Heart right ventricle (tissue), 16 donors: ENCODE measurements at regions not wholly inside any gene's neighbourhood (a gene's known extent, or its start where the extent isn't known, plus 50 kb on each side); places are given as distances from the start of the nearest gene placed in this dataset.

Source experiments
- ATAC-seq, 8 donors: fragments of 200-7000 bp; cut with Tn5 transposase; one replicate each; pipeline ENCODE4 v1.9.1; 2020; ENCODE audit warnings: mild to moderate bottlenecking in 8 of 8, moderate library complexity in 8 of 8, moderate number of reproducible peaks in 1 of 8
- DNase-seq, 2 donors: peaks; one replicate each; pipeline ENCODE4 v3.0.0-alpha.2; 2020
- H3K27ac ChIP-seq, 10 donors: fragments of 200-600 bp; sonication (generic) in 2 of 10; one replicate each; pipeline versions ENCODE4 v1.5.0 to v1.8.0; 2020 to 2022; ENCODE audit warnings: mild to moderate bottlenecking in 3 of 10
- H3K27me3 ChIP-seq, 7 donors: fragments of 200-600 bp; one replicate each; pipeline ENCODE4 v1.8.0; 2021 to 2022; ENCODE audit warnings: mild to moderate bottlenecking in 2 of 7
- H3K36me3 ChIP-seq, 9 donors: fragments of 200-600 bp; sonication (generic) in 1 of 9; one replicate each; pipeline versions ENCODE4 v1.5.0 to v1.8.0; 2020 to 2022; ENCODE audit warnings: mild to moderate bottlenecking in 2 of 9
- H3K4me1 ChIP-seq, 9 donors: fragments of 200-600 bp; sonication (generic) in 1 of 9; one replicate each; pipeline versions ENCODE4 v1.5.0 to v1.8.0; 2020 to 2022; ENCODE audit warnings: mild to moderate bottlenecking in 4 of 9
- H3K4me3 ChIP-seq, 10 donors: fragments of 200-600 bp; sonication (generic) in 2 of 10; one replicate each; pipeline versions ENCODE4 v1.5.0 to v1.8.0; 2020 to 2022; ENCODE audit warnings: mild to moderate bottlenecking in 7 of 10, moderate library complexity in 2 of 10
- H3K9me3 ChIP-seq, 11 donors: fragments of 200-600 bp in 10 of 11; sonication (generic) in 2 of 11; one replicate each; pipeline versions ENCODE4 v1.5.0 to v1.8.0; 2013 to 2022; ENCODE audit warnings: mild to moderate bottlenecking in 2 of 11, control low read depth in 1 of 11, moderate library complexity in 1 of 11
- WGBS, 2 donors: extraction: QIAGEN DNeasy Blood & Tissue Kit; methylation state at CpG; one replicate each; pipeline ENCODE4 v1.1.7; 2013; ENCODE audit warnings: inconsistent platforms in 1 of 2; 5-methylcytosine and 5-hydroxymethylcytosine counted together
- intact Hi-C, 10 donors: fragments of 100-400 bp; cut with DNase I; formaldehyde crosslinking; loops; one replicate each; pipeline versions ENCODE4 v1.11.1 to v1.14.2; 2022
- TF ChIP-seq, protein P1 (sequence below), 9 donors: fragments of 200-600 bp; sonication (generic) in 2 of 9; IDR thresholded peaks; one replicate each; pipeline versions ENCODE4 v1.5.0 to v1.8.0; 2021 to 2022; ENCODE audit warnings: antibody characterized with exemption in 9 of 9, mild to moderate bottlenecking in 5 of 9, moderate library complexity in 1 of 9
- donor health status: Arrhythmogenic right ventricular cardiomyopathy.
- donor health status: ischemic (EF 13 %, LVEDD 7.1; RV severe dilation, severe dysfunction).
- donor health status: healthy with polysubstance abuse.
- donor health status: DM: no; HTN: yes; CAD: no.
- donor health status: DM: no; HTN: no; CAD: no.
- donor health status: ischemic (EF 25% LVEDD 6.9; RV normal size, moderate dysfunction).
- donor health status: ischemic (EF 25% LVEDD 5.7; RV mildly dilated, moderate dysfunction).
- donor health status: healthy.
- donor health status: DM: yes; HTN: yes; CAD: no.
- donor health status: Ischemic cardiomyopathy.
- donor health status: ischemic (EF 35%, LVEDD 5.7; RV mildly dilated, moderate dysfunction).
- donor health status: nonischemic (EF 11% LVEDD 7.7; RV severe dilation, severe dysfunction).
- donor health status: DM: yes; HTN: yes; CAD: no.
- donor health status: PGD.
- donor health status: ischemic (EF 29% LVEDD 5.4; RV normal size, mild dysfunction).
- donor health status: nonischemic (EF 23%, LVEDD 6.1; RV moderate dilation, normal function).

GRCh38 chr5:23217159-23217558 lies 290.2 kb upstream of the PRDM9 start:
- no peak overlapping the region for H3K4me3 ChIP-seq
- no peaks in the 10 kb centered on the region for H3K4me1 ChIP-seq
- H3K27ac ChIP-seq: no peak overlapping the region
- intact Hi-C loops: loop anchor here in 1 of 10 donors (10.0 kb wide), 1 partner anchor 528 kb away; no protein-coding TSS in a partner anchor
- TF ChIP-seq, protein P1, sequence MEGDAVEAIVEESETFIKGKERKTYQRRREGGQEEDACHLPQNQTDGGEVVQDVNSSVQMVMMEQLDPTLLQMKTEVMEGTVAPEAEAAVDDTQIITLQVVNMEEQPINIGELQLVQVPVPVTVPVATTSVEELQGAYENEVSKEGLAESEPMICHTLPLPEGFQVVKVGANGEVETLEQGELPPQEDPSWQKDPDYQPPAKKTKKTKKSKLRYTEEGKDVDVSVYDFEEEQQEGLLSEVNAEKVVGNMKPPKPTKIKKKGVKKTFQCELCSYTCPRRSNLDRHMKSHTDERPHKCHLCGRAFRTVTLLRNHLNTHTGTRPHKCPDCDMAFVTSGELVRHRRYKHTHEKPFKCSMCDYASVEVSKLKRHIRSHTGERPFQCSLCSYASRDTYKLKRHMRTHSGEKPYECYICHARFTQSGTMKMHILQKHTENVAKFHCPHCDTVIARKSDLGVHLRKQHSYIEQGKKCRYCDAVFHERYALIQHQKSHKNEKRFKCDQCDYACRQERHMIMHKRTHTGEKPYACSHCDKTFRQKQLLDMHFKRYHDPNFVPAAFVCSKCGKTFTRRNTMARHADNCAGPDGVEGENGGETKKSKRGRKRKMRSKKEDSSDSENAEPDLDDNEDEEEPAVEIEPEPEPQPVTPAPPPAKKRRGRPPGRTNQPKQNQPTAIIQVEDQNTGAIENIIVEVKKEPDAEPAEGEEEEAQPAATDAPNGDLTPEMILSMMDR (IDR thresholded peaks at IDR 0.05): no peak
- no peaks in the 10 kb centered on the region for H3K36me3 ChIP-seq
- no peaks in the 10 kb centered on the region for H3K27me3 ChIP-seq
- no peak for ATAC-seq
- H3K9me3 ChIP-seq: peaks cover 0 to 6% (median 0%) of the 10 kb centered on the region in 11 donors
- DNase-seq: no peak
- 66 to 68% methylated on average over 1 of the region's 1 CpG for WGBS, 2 donors

DNA sequence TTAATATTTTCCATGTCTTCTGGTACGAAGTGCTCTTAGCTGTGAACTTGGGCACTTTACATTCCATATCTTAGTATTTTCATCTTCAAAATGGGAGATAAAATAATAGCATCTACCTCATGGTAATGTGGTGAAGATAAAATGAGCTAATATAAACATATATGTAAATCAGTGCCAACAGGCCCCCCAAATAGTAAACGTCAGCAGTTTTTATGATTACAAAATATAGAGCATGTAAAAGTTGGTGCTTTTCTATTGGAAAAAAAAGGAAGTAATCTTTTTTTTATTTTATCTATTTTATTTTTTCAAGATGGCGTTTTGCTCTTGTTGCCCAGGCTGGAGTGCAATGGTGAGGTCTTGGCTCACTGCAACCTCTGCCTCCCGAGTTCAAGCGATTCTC lies 291.1 kb upstream of the PRDM9 start:
- no peak for DNase-seq
- Histone ChIP-seq H3K36me3 (no peaks in the 10 kb centered on the region), H3K9me3 (peaks cover 0 to 6% (median 0%) of the 10 kb centered on the region in 11 donors), H3K4me3 (no peak overlapping the region), H3K4me1 (no peaks in the 10 kb centered on the region), H3K27me3 (no peaks in the 10 kb centered on the region), H3K27ac (no peak overlapping the region)
- 86 to 88% methylated on average over 5 of the region's 5 CpGs for WGBS, 2 donors
- intact Hi-C loops: loop anchor here in 1 of 10 donors (10.0 kb wide), 1 partner anchor 528 kb away; no protein-coding TSS in a partner anchor
- TF ChIP-seq, protein P1 (IDR thresholded peaks at IDR 0.05): no peak
- no peak for ATAC-seq

GRCh38 chr5:23208959-23209431 lies 298.4 kb upstream of the PRDM9 start:
- Histone ChIP-seq H3K4me1 (no peaks in the 10 kb centered on the region), H3K27me3 (no peaks in the 10 kb centered on the region), H3K9me3 (no peaks in the 10 kb centered on the region), H3K36me3 (no peaks in the 10 kb centered on the region), H3K27ac (no peak overlapping the region), H3K4me3 (no peak overlapping the region)
- DNase-seq: peak in 1 of 2 donors; percentile 5
- ATAC-seq: peak in 2 of 8 donors; percentile 37 to 47
- TF ChIP-seq, protein P1 (IDR thresholded peaks at IDR 0.05): peak in 8 of 9 donors; percentile 45 to 72 (median 65)
- intact Hi-C loops: no loop called here
- 0% methylated on average over 1 of the region's 1 CpG for WGBS, 2 donors

GRCh38 chr5:23204111-23204510 lies 303.3 kb upstream of the PRDM9 start:
- Histone ChIP-seq H3K4me3 (no peak overlapping the region), H3K4me1 (no peaks in the 10 kb centered on the region), H3K27me3 (no peaks in the 10 kb centered on the region), H3K36me3 (no peaks in the 10 kb centered on the region), H3K9me3 (peaks cover 0 to 16% (median 2%) of the 10 kb centered on the region in 11 donors), H3K27ac (no peak overlapping the region)
- ATAC-seq: no peak
- DNase-seq: no peak
- intact Hi-C loops: no loop called here
- TF ChIP-seq, protein P1 (IDR thresholded peaks at IDR 0.05): no peak
